Endothelial cell (in vitro differentiated cells): ENCODE measurements at regions not wholly inside any gene's neighbourhood (a gene's known extent, or its start where the extent isn't known, plus 50 kb on each side); places are given as distances from the start of the nearest gene placed in this dataset.

ENCODE experiments used
- DNase-seq: peaks from one replicate; pipeline ENCODE4 v3.0.0; 2021; ENCODE audit warnings: low spot score
- H3K27ac Mint-ChIP-seq: one replicate; pipeline ENCODE4 v1.8.0; 2021; ENCODE audit warnings: mixed read lengths, inconsistent platforms; ENCODE audit not compliant: unreplicated experiment
- H3K27me3 Mint-ChIP-seq: one replicate; pipeline ENCODE4 v1.8.0; 2021; ENCODE audit warnings: mild to moderate bottlenecking, moderate library complexity, mixed read lengths, inconsistent platforms; ENCODE audit not compliant: unreplicated experiment
- H3K36me3 Mint-ChIP-seq: one replicate; pipeline ENCODE4 v1.8.0; 2021; ENCODE audit warnings: mild to moderate bottlenecking, low read depth, mixed read lengths, inconsistent platforms; ENCODE audit not compliant: unreplicated experiment
- H3K4me1 Mint-ChIP-seq: one replicate; pipeline ENCODE4 v1.8.0; 2021; ENCODE audit warnings: mild to moderate bottlenecking, mixed read lengths, inconsistent platforms; ENCODE audit not compliant: unreplicated experiment
- H3K4me3 Mint-ChIP-seq: one replicate; pipeline ENCODE4 v1.8.0; 2021; ENCODE audit warnings: mild to moderate bottlenecking, mixed read lengths, inconsistent platforms; ENCODE audit not compliant: unreplicated experiment
- H3K9me3 Mint-ChIP-seq: one replicate; pipeline ENCODE4 v1.8.0; 2021; ENCODE audit warnings: mixed read lengths, inconsistent platforms; ENCODE audit not compliant: unreplicated experiment
- TF ChIP-seq, protein P1 (sequence below): fragments of 200-600 bp; sonication (generic); IDR thresholded peaks from one replicate; pipeline ENCODE4 v1.5.0; 2021; ENCODE audit warnings: antibody characterized with exemption; ENCODE audit not compliant: unreplicated experiment

GRCh38 chr14:71380271-71380670 lies 473.0 kb downstream of the PCNX1 start:
- Mint-ChIP-seq H3K27me3 (no peaks in the 10 kb centered on the region), H3K4me3 (no peak overlapping the region), H3K36me3 (peaks cover 13% of the 10 kb centered on the region), H3K4me1 (peaks cover 9% of the 10 kb centered on the region), H3K27ac (peak overlapping the region; percentile 49), H3K9me3 (peaks cover 7% of the 10 kb centered on the region)
- TF ChIP-seq, protein P1, sequence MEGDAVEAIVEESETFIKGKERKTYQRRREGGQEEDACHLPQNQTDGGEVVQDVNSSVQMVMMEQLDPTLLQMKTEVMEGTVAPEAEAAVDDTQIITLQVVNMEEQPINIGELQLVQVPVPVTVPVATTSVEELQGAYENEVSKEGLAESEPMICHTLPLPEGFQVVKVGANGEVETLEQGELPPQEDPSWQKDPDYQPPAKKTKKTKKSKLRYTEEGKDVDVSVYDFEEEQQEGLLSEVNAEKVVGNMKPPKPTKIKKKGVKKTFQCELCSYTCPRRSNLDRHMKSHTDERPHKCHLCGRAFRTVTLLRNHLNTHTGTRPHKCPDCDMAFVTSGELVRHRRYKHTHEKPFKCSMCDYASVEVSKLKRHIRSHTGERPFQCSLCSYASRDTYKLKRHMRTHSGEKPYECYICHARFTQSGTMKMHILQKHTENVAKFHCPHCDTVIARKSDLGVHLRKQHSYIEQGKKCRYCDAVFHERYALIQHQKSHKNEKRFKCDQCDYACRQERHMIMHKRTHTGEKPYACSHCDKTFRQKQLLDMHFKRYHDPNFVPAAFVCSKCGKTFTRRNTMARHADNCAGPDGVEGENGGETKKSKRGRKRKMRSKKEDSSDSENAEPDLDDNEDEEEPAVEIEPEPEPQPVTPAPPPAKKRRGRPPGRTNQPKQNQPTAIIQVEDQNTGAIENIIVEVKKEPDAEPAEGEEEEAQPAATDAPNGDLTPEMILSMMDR: no peak
- DNase-seq: no peak

DNA sequence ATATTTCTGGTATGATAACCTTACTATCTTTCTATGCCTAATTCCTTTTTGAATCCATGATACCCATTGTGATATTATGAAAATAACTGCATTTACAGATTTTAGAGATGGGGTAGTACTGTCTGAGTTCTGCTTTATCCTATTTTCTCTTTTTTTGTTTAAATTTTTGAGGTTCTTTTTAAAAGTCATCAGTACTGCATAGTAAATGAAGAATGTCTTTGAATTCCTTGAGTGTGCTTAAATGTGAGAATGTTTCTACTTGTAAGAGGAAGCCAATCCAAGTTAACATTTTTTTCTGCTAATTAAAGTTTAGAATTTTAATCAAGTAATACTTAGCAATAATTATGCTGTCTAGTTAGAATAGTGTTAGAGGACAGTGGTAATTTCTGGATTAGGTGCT lies 474.6 kb downstream of the PCNX1 start:
- no peak overlapping the region for H3K4me3 Mint-ChIP-seq
- TF ChIP-seq, protein P1: no peak
- peaks cover 15% of the 10 kb centered on the region for H3K36me3 Mint-ChIP-seq
- H3K27me3 Mint-ChIP-seq: no peaks in the 10 kb centered on the region
- no peak overlapping the region for H3K27ac Mint-ChIP-seq
- H3K4me1 Mint-ChIP-seq: peaks cover 9% of the 10 kb centered on the region
- peaks cover 7% of the 10 kb centered on the region for H3K9me3 Mint-ChIP-seq
- no peak for DNase-seq

DNA sequence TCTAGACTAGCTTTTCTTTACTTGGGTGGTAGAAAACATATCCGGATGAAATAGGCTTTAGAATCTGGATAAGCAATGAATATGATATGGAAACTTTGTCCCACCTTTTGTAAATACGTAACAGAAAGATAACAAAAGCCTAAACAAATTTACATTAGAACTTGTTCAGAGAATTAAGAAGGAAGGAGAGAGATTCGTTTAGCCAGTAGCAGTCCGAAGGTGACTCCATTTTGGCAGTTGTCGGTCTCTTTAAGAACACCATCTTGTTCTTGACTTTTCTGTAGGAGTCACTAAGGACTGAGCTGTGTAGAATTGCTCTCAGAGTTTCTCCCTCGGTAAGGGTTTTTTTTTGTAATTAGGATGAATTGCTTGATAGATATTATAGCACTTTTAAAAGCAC lies 475.1 kb downstream of the PCNX1 start:
- no peak overlapping the region for H3K27ac Mint-ChIP-seq
- H3K4me1 Mint-ChIP-seq: peaks cover 9% of the 10 kb centered on the region
- H3K36me3 Mint-ChIP-seq: peaks cover 14% of the 10 kb centered on the region
- H3K4me3 Mint-ChIP-seq: no peak overlapping the region
- peaks cover 7% of the 10 kb centered on the region for H3K9me3 Mint-ChIP-seq
- no peak for DNase-seq
- H3K27me3 Mint-ChIP-seq: no peaks in the 10 kb centered on the region
- TF ChIP-seq, protein P1: no peak

- H3K27ac Mint-ChIP-seq: no peak overlapping the region
Measured at GRCh38 chr14:71383510-71383909, 476.3 kb downstream of the PCNX1 start.

DNA sequence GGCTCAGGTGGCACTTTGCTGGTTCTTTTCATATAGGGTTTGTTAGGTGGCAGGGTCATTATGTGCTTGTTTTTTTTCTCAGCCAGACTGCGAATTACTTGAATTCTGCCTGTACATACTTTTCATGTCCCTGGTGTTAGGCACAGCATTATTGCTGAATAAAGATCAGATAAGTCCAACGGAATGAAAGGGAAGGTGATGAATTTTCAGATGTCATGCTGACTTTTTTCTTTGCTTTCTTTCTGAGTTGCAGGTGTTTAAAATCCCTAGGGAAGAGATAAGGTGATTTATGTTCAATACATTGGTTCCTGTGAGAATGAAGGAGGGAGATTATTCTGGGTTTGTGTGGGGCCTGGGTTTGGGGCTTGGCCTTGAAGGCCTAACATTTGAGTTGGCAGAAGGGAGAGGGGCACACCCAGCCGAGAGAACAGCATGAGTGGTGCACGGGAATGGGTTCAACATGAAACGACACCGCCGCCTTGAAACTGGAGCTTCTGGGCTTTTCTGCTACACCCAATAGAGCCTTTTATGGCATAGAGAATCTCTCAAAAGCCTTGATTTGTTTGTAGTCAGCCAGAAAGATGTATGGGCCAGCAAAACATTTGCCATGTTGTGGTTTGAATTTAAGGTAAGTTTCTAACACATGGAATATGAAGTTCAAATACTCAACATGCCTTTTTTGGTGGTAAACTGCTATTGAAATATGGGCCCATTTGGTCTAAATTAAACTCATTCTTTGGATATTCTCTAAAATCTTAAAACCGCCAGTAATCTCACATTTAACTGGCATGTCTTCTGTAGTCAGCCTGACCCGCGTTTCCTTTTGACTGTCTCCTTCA lies 477.0 kb downstream of the PCNX1 start:
- Mint-ChIP-seq H3K4me3 (no peak overlapping the region), H3K27me3 (no peaks in the 10 kb centered on the region), H3K27ac (no peak overlapping the region), H3K4me1 (peaks cover 12% of the 10 kb centered on the region), H3K36me3 (peaks cover 7% of the 10 kb centered on the region), H3K9me3 (no peaks in the 10 kb centered on the region)
- TF ChIP-seq, protein P1: no peak
- DNase-seq: no peak

More at GRCh38 chr14:71383510-71383909, 476.3 kb downstream of the PCNX1 start:
- Mint-ChIP-seq H3K27me3 (no peaks in the 10 kb centered on the region), H3K9me3 (no peaks in the 10 kb centered on the region), H3K4me1 (peaks cover 9% of the 10 kb centered on the region), H3K4me3 (no peak overlapping the region), H3K36me3 (peaks cover 7% of the 10 kb centered on the region)
- TF ChIP-seq, protein P1: no peak
- no peak for DNase-seq
